Hepatocyte (in vitro differentiated cells): ENCODE measurements at regions not wholly inside any gene's neighbourhood (a gene's known extent, or its start where the extent isn't known, plus 50 kb on each side); places are given as distances from the start of the nearest gene placed in this dataset.

ENCODE experiments used
- CTCF ChIP-seq: fragments of 200-600 bp; sonication (generic); IDR thresholded peaks from 2 replicates; pipeline ENCODE4 v1.5.1; 2016; ENCODE audit warnings: antibody characterized with exemption, mild to moderate bottlenecking; ENCODE audit not compliant: poor library complexity
- EZH2 ChIP-seq: fragments of 200-600 bp; sonication (generic); IDR thresholded peaks from 2 replicates; pipeline ENCODE4 v1.6.1; 2016; ENCODE audit warnings: antibody characterized with exemption, mild to moderate bottlenecking, borderline replicate concordance

GRCh38 chr3:10582733-10583132, 77.3 kb upstream of the ATP2B2 start:
- TF ChIP-seq CTCF (no peak), EZH2 (no peak)
